ENCODE measurements at regions not wholly inside any gene's neighbourhood (a gene's known extent, or its start where the extent isn't known, plus 50 kb on each side); places are given as distances from the start of the nearest gene placed in this dataset.

GRCh38 chr1:17890056-17890814 is 135.1 kb downstream of the ACTL8 start:
- TF ChIP-seq CTCF (IDR thresholded peaks at IDR 0.05), result no peak
- Histone ChIP-seq H3K27me3 (ENCODE audit: low read depth) (peaks cover 27% of the 10 kb centered on the region), H3K27ac (no peak overlapping the region), H3K36me3 (no peaks in the 10 kb centered on the region), H3K4me1 (no peaks in the 10 kb centered on the region), H3K4me3 (no peak overlapping the region), H3K9me3 (no peaks in the 10 kb centered on the region)
- ATAC-seq (no peak), DNase-seq (no peak)
- intact Hi-C loops (cut with DNase I), result no loop called here

DNA sequence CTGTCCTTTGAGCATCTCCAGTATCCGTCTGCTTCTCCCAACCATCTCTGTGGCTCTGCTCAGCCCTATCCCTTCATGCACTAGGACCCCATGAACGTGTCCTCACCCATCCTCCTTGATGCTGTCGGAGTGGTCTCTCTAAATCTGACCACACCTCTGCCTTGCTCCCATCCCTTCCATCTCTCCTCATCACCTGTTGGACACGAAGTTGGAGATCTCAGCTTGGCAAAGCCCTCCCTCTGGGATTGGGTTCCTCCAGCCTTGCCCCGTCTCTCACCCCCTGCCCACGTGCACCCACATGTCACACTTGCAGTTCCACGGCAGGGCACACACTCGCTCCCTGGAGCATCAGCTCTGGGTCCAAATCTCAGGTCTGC is 135.7 kb downstream of the ACTL8 start:
- intact Hi-C loops (cut with DNase I), result no loop called here
- no peak overlapping the region for H3K27ac ChIP-seq
- no peak for DNase-seq

GRCh38 chr1:17891205-17892110 is 136.3 kb downstream of the ACTL8 start:
- no peak overlapping the region for H3K4me3 ChIP-seq
- DNase-seq, result no peak
- H3K27ac ChIP-seq, result no peak overlapping the region
- intact Hi-C loops (cut with DNase I), result no loop called here
- TF ChIP-seq CTCF (IDR thresholded peaks at IDR 0.05), result no peak
- H3K9me3 ChIP-seq, result no peaks in the 10 kb centered on the region
- H3K36me3 ChIP-seq, result no peaks in the 10 kb centered on the region
- no peaks in the 10 kb centered on the region for H3K4me1 ChIP-seq
- ATAC-seq, result no peak
- peaks cover 22% of the 10 kb centered on the region for H3K27me3 ChIP-seq (ENCODE audit: low read depth)

More for the DNA sequence above, 135.7 kb downstream of the ACTL8 start:
- TF ChIP-seq CTCF (IDR thresholded peaks at IDR 0.05), result no peak
- no peaks in the 10 kb centered on the region for H3K9me3 ChIP-seq
- H3K4me3 ChIP-seq, result no peak overlapping the region
- H3K4me1 ChIP-seq, result no peaks in the 10 kb centered on the region
- H3K27me3 ChIP-seq (ENCODE audit: low read depth), result peaks cover 26% of the 10 kb centered on the region
- H3K36me3 ChIP-seq, result no peaks in the 10 kb centered on the region
- no peak for ATAC-seq

GRCh38 chr1:17892225-17892624 is 137.1 kb downstream of the ACTL8 start:
- ATAC-seq (peak in 1 of 2 donors; percentile 18), DNase-seq (no peak)
- no peak overlapping the region for H3K4me3 ChIP-seq
- intact Hi-C loops (cut with DNase I), result no loop called here
- peaks cover 15% of the 10 kb centered on the region for H3K27me3 ChIP-seq (ENCODE audit: low read depth)
- H3K9me3 ChIP-seq, result no peaks in the 10 kb centered on the region
- H3K36me3 ChIP-seq, result no peaks in the 10 kb centered on the region
- no peak for TF ChIP-seq CTCF (IDR thresholded peaks at IDR 0.05)
- no peaks in the 10 kb centered on the region for H3K4me1 ChIP-seq
- no peak overlapping the region for H3K27ac ChIP-seq

GRCh38 chr1:17892851-17893250 is 137.7 kb downstream of the ACTL8 start:
- Histone ChIP-seq H3K9me3 (no peaks in the 10 kb centered on the region), H3K36me3 (no peaks in the 10 kb centered on the region), H3K27ac (no peak overlapping the region), H3K4me3 (no peak overlapping the region), H3K27me3 (ENCODE audit: low read depth) (peaks cover 11% of the 10 kb centered on the region), H3K4me1 (no peaks in the 10 kb centered on the region)
- no peak for DNase-seq
- no peak for ATAC-seq
- intact Hi-C loops (cut with DNase I), result no loop called here
- no peak for TF ChIP-seq CTCF (IDR thresholded peaks at IDR 0.05)
